A549 (cell line): ENCODE measurements at regions not wholly inside any gene's neighbourhood (a gene's known extent, or its start where the extent isn't known, plus 50 kb on each side); places are given as distances from the start of the nearest gene placed in this dataset.

Experiments
- ATAC-seq, 2 experiments: fragments of 200-7000 bp in 1 of 2; fragments of >200 bp in 1 of 2; cut with Nextera tagmentation in 1 of 2; cut with Tn5 transposase in 1 of 2; 3 replicates each; pipeline versions ENCODE4 v1.8.0 to v1.9.1; 2018 to 2020; ENCODE audit warnings: mild to moderate bottlenecking in 1 of 2, moderate library complexity in 1 of 2
- CTCF ChIA-PET: fragments of 300-600 bp; sonication (Branson Sonifier 250); formaldehyde crosslinking; extraction: SDS; loops from one replicate; lab custom pipeline; 2021; ENCODE audit warnings: antibody characterized with exemption, inconsistent platforms; lab: Yijun Ruan, JAX
- POLR2A ChIA-PET: fragments of 350-600 bp; formaldehyde crosslinking; extraction: SDS; loops from one replicate; lab custom pipeline; 2021; ENCODE audit warnings: antibody characterized with exemption, inconsistent platforms; lab: Yijun Ruan, JAX
- DNase-seq, 2 experiments: peaks; one replicate each; pipeline versions ENCODE4 v3.0.0 to v3.0.0-alpha.2; 2011 to 2016; ENCODE audit warnings: low read depth in 1 of 2, low spot score in 1 of 2
- FAIRE-seq: peaks from 2 replicates; lab custom pipeline; 2011; peaks lifted over from hg19 to GRCh38; lab: Jason Lieb, UNC
- H3K27ac ChIP-seq, 2 experiments: fragments of >200 bp; sonication (Bioruptor Twin); formaldehyde crosslinking; 3 replicates each; pipeline ENCODE4 v1.5.1; 2016 to 2017
- H3K4me1 ChIP-seq: fragments of >200 bp; sonication (Bioruptor Twin); formaldehyde crosslinking; 3 replicates; pipeline ENCODE4 v1.6.1; 2016
- H3K4me2 ChIP-seq: fragments of >200 bp; sonication (Bioruptor Twin); formaldehyde crosslinking; 3 replicates; pipeline ENCODE4 v1.6.1; 2016
- H3K4me3 ChIP-seq: fragments of >200 bp; sonication (Bioruptor Twin); formaldehyde crosslinking; 3 replicates; pipeline ENCODE4 v1.5.1; 2016
- H3K9me3 ChIP-seq: fragments of >200 bp; sonication (Bioruptor Twin); formaldehyde crosslinking; 3 replicates; pipeline ENCODE4 v1.6.1; 2016
- EP300 ChIP-seq, 2 experiments: fragments of >200 bp; sonication (Bioruptor Twin); formaldehyde crosslinking; IDR thresholded peaks; 2 replicates in 1 of 2; 3 replicates in 1 of 2; pipeline ENCODE4 v1.6.1; 2016 to 2017
- FOXS1 ChIP-seq: fragments of 250-450 bp; sonication (Bioruptor Pico); IDR thresholded peaks from 2 replicates; pipeline ENCODE4 v1.5.0; 2020; ENCODE audit warnings: mild to moderate bottlenecking, moderate library complexity
- MAFK ChIP-seq: fragments of 450-650 bp; IDR thresholded peaks from 2 replicates; pipeline ENCODE4 v1.6.1; 2014; ENCODE audit not compliant: partially characterized antibody
- MYC ChIP-seq: IDR thresholded peaks from 2 replicates; pipeline ENCODE4 v1.6.1; 2012; ENCODE audit warnings: mild to moderate bottlenecking, inconsistent platforms, low read length, improper control_type of control experiment, borderline replicate concordance
- NFE2L2 ChIP-seq: fragments of 150-350 bp; conservative IDR thresholded peaks from 2 replicates; pipeline ENCODE4 v1.6.1; 2014; ENCODE audit warnings: low read length
- NPAS2 ChIP-seq: fragments of 250-450 bp; sonication (Bioruptor Pico); IDR thresholded peaks from 2 replicates; pipeline ENCODE4 v1.8.0; 2022; ENCODE audit warnings: mild to moderate bottlenecking, moderate library complexity, borderline replicate concordance
- PHF8 ChIP-seq: fragments of 200-600 bp; sonication (generic); IDR thresholded peaks from 2 replicates; pipeline ENCODE4 v1.6.1; 2016; ENCODE audit warnings: low read depth, mild to moderate bottlenecking, antibody characterized with exemption, moderate library complexity, borderline replicate concordance
- RNF2 ChIP-seq: fragments of 200-600 bp; sonication (generic); IDR thresholded peaks from 2 replicates; pipeline ENCODE4 v1.6.1; 2016; ENCODE audit warnings: low read depth, mild to moderate bottlenecking, antibody characterized with exemption, moderate library complexity, borderline replicate concordance
- SMC3 ChIP-seq: fragments of >200 bp; sonication (Bioruptor Twin); formaldehyde crosslinking; IDR thresholded peaks from 3 replicates; pipeline ENCODE4 v1.6.1; 2018; ENCODE audit warnings: inconsistent platforms
- SREBF2 ChIP-seq: fragments of 450-650 bp; IDR thresholded peaks from 2 replicates; pipeline ENCODE4 v1.6.1; 2014; ENCODE audit warnings: mild to moderate bottlenecking, moderate library complexity
- TP53 ChIP-seq: fragments of 250-450 bp; sonication (Bioruptor Pico); IDR thresholded peaks from 2 replicates; pipeline ENCODE4 v1.5.0; 2021; ENCODE audit warnings: mild to moderate bottlenecking, moderate library complexity
- ZC3H11A ChIP-seq: fragments of 450-650 bp; IDR thresholded peaks from 2 replicates; pipeline ENCODE4 v1.6.1; 2014; ENCODE audit warnings: antibody characterized with exemption, mild to moderate bottlenecking
- WGBS: methylation state at CpG from one replicate; pipeline ENCODE4 v1.1.6; 2017; ENCODE audit errors: missing lambda C conversion rate; 5-methylcytosine and 5-hydroxymethylcytosine counted together
- TF ChIP-seq, protein P1 (sequence below): fragments of >200 bp; sonication (Bioruptor Twin); formaldehyde crosslinking; IDR thresholded peaks from 2 replicates; pipeline ENCODE4 v1.6.1; 2016
- TF ChIP-seq, protein P2 (sequence below): fragments of 200-600 bp; sonication (generic); IDR thresholded peaks from 2 replicates; pipeline ENCODE4 v1.6.1; 2016; ENCODE audit warnings: antibody characterized with exemption, mild to moderate bottlenecking, moderate library complexity
- TF ChIP-seq, protein P3 (sequence below): fragments of 250-450 bp; sonication (Bioruptor Pico); IDR thresholded peaks from 2 replicates; pipeline ENCODE4 v1.5.0; 2020; ENCODE audit warnings: low read depth, mild to moderate bottlenecking, moderate library complexity
- TF ChIP-seq, protein P4 (sequence below): fragments of 150-350 bp; IDR thresholded peaks from 2 replicates; pipeline ENCODE4 v1.6.1; 2014; ENCODE audit warnings: low read depth, mild to moderate bottlenecking, low read length

DNA sequence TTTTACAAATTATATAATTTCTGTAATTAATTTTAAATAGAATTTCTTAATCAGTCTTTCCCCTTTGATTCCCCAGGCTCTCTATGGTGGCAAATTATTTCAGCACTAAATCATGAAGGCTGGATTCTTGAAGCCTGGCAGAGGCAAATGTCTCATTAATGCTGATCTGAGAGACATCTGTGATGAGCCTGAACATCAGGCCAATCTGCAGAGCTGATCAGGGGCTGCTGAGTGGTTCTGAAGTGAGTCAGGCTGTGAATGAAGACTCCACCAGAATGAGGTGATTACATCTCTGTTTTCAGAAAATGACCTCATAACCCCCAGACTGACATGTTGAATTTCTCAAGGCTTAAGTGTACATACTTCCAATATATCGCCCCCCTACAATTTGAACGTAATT lies 124.2 kb upstream of the MIS18BP1 start:
- Histone ChIP-seq H3K4me2 (no peak overlapping the region), H3K27ac (no peak overlapping the region), H3K4me1 (no peaks in the 10 kb centered on the region), H3K9me3 (no peaks in the 10 kb centered on the region)
- CTCF ChIA-PET: interaction anchor here (1.4 kb wide), 1 partner anchor 12 kb away, joined by 3 read pairs; no protein-coding TSS in a partner anchor
- no peak for DNase-seq
- TF ChIP-seq TP53 (CRISPR knock-in tag) (no peak), SREBF2 (no peak), SMC3 (no peak), NFE2L2 (no peak), NPAS2 (CRISPR knock-in tag) (no peak)
- TF ChIP-seq, protein P1, sequence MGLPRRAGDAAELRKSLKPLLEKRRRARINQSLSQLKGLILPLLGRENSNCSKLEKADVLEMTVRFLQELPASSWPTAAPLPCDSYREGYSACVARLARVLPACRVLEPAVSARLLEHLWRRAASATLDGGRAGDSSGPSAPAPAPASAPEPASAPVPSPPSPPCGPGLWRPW: no peak
- TF ChIP-seq, all 56 proteins: peak for 0
- WGBS: 17% methylated on average over 2 of the region's 2 CpGs
- POLR2A ChIA-PET: no interaction called here
- FAIRE-seq: no peak
- ATAC-seq: no peak
- no peak overlapping the region for H3K4me3 ChIP-seq

DNA sequence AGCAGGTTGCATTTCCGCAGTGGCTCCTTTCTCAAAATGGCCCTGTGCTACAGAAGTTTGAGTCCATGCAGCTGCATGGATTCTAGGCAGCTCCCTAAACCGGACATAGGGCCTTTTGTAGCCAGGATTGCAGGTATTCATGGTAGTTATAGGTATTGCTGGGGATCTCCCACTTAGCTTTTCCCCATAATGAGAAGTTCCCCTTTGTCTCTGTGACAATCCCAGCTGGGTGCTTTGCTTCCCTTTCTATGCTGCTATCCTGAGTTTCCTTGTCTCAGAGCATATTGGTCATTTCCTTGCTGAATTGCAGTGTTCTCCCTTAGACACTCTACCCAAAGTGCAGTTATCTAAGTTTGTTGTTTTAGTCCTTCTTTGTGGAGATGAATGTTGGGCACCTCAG lies 120.9 kb upstream of the MIS18BP1 start:
- no peak for FAIRE-seq
- Histone ChIP-seq H3K9me3 (no peaks in the 10 kb centered on the region), H3K4me2 (no peak overlapping the region), H3K4me1 (no peaks in the 10 kb centered on the region), H3K4me3 (no peak overlapping the region), H3K27ac (no peak overlapping the region)
- CTCF ChIA-PET: no interaction called here
- TF ChIP-seq FOXS1 (no peak), ZC3H11A (no peak), RNF2 (no peak)
- POLR2A ChIA-PET: no interaction called here
- WGBS: 22% methylated on average over 2 of the region's 2 CpGs
- no peak for DNase-seq
- no peak for ATAC-seq

DNA sequence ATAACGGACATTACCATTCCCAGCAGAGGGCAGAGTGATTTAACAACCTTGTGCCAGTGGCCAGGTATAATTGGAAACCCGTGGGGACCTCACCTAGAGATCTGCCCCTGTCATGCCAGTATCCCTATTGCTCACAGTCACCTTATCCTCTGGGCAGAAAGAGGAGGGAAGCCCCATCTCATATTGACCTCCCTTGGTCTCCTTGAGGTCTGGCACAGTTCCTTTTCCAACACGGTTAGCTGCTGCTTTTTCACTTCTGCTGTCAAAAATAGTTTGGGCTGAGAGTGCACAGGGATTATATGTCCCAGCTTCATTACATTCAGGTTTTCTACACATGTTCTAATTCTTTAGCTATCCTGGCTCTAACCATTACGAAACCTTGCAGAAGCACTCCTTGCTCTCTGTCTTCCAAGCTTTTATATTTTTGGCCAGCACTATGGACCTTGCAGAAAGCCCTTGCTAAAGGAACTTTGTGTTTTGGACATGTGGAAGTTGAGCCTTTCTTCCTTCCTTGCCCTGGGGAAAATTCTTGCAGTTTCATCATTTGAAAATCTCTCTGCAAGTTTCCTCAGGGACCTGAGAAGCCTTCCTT lies 111.7 kb upstream of the MIS18BP1 start:
- ATAC-seq (no peak; a peak in 1 of 6 replicates), DNase-seq (no peak), FAIRE-seq (no peak)
- no peak for TF ChIP-seq MYC
- no peak for TF ChIP-seq PHF8
- TF ChIP-seq, protein P2, sequence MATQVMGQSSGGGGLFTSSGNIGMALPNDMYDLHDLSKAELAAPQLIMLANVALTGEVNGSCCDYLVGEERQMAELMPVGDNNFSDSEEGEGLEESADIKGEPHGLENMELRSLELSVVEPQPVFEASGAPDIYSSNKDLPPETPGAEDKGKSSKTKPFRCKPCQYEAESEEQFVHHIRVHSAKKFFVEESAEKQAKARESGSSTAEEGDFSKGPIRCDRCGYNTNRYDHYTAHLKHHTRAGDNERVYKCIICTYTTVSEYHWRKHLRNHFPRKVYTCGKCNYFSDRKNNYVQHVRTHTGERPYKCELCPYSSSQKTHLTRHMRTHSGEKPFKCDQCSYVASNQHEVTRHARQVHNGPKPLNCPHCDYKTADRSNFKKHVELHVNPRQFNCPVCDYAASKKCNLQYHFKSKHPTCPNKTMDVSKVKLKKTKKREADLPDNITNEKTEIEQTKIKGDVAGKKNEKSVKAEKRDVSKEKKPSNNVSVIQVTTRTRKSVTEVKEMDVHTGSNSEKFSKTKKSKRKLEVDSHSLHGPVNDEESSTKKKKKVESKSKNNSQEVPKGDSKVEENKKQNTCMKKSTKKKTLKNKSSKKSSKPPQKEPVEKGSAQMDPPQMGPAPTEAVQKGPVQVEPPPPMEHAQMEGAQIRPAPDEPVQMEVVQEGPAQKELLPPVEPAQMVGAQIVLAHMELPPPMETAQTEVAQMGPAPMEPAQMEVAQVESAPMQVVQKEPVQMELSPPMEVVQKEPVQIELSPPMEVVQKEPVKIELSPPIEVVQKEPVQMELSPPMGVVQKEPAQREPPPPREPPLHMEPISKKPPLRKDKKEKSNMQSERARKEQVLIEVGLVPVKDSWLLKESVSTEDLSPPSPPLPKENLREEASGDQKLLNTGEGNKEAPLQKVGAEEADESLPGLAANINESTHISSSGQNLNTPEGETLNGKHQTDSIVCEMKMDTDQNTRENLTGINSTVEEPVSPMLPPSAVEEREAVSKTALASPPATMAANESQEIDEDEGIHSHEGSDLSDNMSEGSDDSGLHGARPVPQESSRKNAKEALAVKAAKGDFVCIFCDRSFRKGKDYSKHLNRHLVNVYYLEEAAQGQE: no peak
- TF ChIP-seq TP53 (CRISPR knock-in tag): no peak
- TF ChIP-seq, protein P3, sequence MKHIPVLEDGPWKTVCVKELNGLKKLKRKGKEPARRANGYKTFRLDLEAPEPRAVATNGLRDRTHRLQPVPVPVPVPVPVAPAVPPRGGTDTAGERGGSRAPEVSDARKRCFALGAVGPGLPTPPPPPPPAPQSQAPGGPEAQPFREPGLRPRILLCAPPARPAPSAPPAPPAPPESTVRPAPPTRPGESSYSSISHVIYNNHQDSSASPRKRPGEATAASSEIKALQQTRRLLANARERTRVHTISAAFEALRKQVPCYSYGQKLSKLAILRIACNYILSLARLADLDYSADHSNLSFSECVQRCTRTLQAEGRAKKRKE (CRISPR knock-in tag): no peak
- Histone ChIP-seq H3K4me1 (no peaks in the 10 kb centered on the region), H3K27ac (no peak overlapping the region), H3K4me3 (no peak overlapping the region), H3K4me2 (no peak overlapping the region), H3K9me3 (no peaks in the 10 kb centered on the region)
- ChIA-PET POLR2A (no interaction called here), CTCF (interaction anchor here (0.7 to 1.0 kb wide), 2 partner anchors 12 to 25 kb away, joined by 3 read pairs; no protein-coding TSS in a partner anchor)
- 18% methylated on average over 4 of the region's 4 CpGs for WGBS

DNA sequence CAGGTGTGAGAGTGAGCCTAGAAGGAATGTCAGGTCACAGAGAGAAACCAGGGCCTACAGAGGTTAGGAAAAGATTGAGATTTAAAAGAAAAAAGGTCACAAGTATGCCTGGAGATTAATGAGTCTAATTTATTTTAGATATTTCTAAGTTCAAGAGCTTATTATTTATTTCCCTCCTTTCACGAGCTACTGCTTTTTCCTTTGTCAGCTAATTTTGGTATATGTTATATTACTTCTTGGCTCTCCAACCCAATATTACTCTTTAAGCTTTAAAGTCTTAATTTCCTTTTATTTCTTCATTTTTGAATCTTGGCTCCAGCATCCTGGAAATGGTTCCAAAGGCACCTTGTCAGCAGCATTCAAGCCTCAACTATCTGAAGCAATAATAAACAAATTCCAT lies 109.5 kb upstream of the MIS18BP1 start:
- POLR2A ChIA-PET: no interaction called here

More for the DNA sequence above, 109.5 kb upstream of the MIS18BP1 start:
- 25% methylated on average over 1 of the region's 1 CpG for WGBS
- ATAC-seq (no peak), DNase-seq (no peak), FAIRE-seq (no peak)
- Histone ChIP-seq H3K4me2 (no peak overlapping the region), H3K27ac (no peak overlapping the region), H3K9me3 (no peaks in the 10 kb centered on the region), H3K4me1 (no peaks in the 10 kb centered on the region)
- CTCF ChIA-PET: no interaction called here
- no peak for TF ChIP-seq EP300 (IDR thresholded peaks at IDR 0.05)
- peak; percentile 48 for TF ChIP-seq MAFK
- TF ChIP-seq, protein P4, sequence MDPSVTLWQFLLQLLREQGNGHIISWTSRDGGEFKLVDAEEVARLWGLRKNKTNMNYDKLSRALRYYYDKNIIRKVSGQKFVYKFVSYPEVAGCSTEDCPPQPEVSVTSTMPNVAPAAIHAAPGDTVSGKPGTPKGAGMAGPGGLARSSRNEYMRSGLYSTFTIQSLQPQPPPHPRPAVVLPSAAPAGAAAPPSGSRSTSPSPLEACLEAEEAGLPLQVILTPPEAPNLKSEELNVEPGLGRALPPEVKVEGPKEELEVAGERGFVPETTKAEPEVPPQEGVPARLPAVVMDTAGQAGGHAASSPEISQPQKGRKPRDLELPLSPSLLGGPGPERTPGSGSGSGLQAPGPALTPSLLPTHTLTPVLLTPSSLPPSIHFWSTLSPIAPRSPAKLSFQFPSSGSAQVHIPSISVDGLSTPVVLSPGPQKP: no peak
- TF ChIP-seq, all 56 proteins: peak for 1
- no peak overlapping the region for H3K4me3 ChIP-seq
